HG02588 (cell line): ENCODE measurements at regions not wholly inside any gene's neighbourhood (a gene's known extent, or its start where the extent isn't known, plus 50 kb on each side); places are given as distances from the start of the nearest gene placed in this dataset.

Experiments used
- ATAC-seq: cut with Tn5 transposase; IDR thresholded peaks from one replicate; pipeline ENCODE4 v1.9.1; 2021; ENCODE audit warnings: mild to moderate bottlenecking, moderate library complexity; ENCODE audit not compliant: unreplicated experiment

- ATAC-seq, result no peak
Measured at GRCh38 chr12:94717656-94718055, 67.3 kb upstream of the TMCC3 start.

GRCh38 chr12:94717108-94717507 is 66.8 kb upstream of the TMCC3 start:
- no peak for ATAC-seq

- ATAC-seq, result no peak
Measured at GRCh38 chr12:94716339-94716738, 66.0 kb upstream of the TMCC3 start.

GRCh38 chr12:94714378-94715114 is 64.2 kb upstream of the TMCC3 start:
- ATAC-seq, result no peak

- ATAC-seq, result no peak
Measured at GRCh38 chr12:94712815-94713515, 62.6 kb upstream of the TMCC3 start.

GRCh38 chr12:94710933-94711332 is 60.6 kb upstream of the TMCC3 start:
- no peak for ATAC-seq

GRCh38 chr12:94707892-94708291 is 57.5 kb upstream of the TMCC3 start:
- ATAC-seq, result no peak

GRCh38 chr12:94707036-94707435 is 56.7 kb upstream of the TMCC3 start:
- ATAC-seq, result no peak

- ATAC-seq, result peak; percentile 54
Measured at GRCh38 chr12:94706250-94706661, 55.9 kb upstream of the TMCC3 start.

- ATAC-seq, result no peak
Measured at GRCh38 chr12:94705676-94706075, 55.3 kb upstream of the TMCC3 start.

GRCh38 chr12:94704452-94705306 is 54.3 kb upstream of the TMCC3 start:
- ATAC-seq, result no peak

GRCh38 chr12:94702696-94703095 is 52.3 kb upstream of the TMCC3 start:
- ATAC-seq, result no peak

GRCh38 chr12:94701711-94702110 is 51.4 kb upstream of the TMCC3 start:
- ATAC-seq, result no peak

GRCh38 chr12:94700662-94701061 is 50.3 kb upstream of the TMCC3 start:
- ATAC-seq, result no peak
